ENCODE measurements at regions not wholly inside any gene's neighbourhood (a gene's known extent, or its start where the extent isn't known, plus 50 kb on each side); places are given as distances from the start of the nearest gene placed in this dataset.
"Not testable (repeated sequence)": the region's sequence is repeated elsewhere in the genome, so short reads cannot be mapped to it uniquely, and the experiment has no call there.

- DNase-seq: no peak
Observed at GRCh38 chr1:30450818-30451233, 272.6 kb downstream of the MATN1 start.

GRCh38 chr1:30450148-30450817 lies 273.1 kb downstream of the MATN1 start:
- DNase-seq: no peak

- no peak for DNase-seq
Observed at GRCh38 chr1:30449428-30450147, 273.8 kb downstream of the MATN1 start.

DNA sequence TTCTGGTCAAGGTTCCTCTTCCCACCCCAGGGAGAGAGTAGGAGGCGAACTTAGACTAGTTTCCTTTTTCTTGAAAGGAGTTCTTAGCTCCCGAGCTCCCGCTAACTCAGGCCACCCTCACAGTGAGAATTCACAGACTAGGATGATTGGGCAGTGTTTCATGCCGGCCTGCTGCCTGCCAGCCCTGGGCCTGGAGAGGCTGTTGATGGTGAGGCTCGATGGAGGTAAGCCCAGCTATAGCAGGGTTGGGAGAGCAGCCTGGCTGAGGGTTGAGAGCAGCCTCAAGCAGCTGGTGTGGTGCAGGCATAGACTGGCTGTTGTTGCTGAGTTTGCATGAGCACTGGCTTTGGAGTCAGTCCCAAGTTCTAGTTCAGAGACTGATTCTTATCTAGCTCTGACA lies 274.4 kb downstream of the MATN1 start:
- DNase-seq: no peak

DNA sequence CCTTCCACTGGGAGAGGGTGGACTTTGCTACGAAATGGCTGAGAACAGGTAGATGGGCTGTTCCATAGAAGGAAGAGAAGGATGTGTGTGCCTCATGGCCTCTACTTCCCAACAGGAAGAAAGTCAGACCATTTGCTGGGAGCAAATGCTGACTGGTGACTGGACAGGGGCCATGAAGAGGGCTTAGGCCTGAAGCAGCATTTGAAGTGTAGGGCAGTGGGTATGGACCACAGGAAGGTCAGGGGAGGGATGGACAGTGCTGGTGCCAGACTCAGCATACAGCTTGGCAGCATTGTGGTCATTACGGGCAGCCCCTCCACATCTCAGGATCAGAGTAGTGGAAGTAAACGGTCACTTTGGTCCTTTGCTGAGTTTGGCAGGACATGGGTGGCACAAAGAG lies 275.7 kb downstream of the MATN1 start:
- no peak for DNase-seq

DNA sequence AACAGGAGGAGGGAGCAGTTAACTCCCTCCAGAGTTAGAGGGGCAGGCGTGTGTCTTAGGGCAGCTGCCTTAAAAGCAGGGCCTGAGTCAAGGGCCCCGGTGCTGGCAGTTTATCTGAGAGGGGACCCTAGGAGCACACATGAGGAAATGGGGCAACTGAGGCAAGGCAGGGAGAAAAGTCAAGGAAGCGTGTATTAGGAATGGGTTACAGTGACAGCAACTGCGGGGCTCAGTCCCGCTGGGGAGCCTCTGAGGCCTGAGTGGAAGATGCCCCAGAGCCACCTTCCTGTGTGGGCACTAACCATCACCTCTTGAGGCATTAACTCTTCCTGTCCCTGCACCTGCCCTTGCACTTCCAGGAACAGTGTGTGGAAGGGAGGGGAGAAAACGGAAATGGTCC lies 276.3 kb downstream of the MATN1 start:
- no peak for DNase-seq

GRCh38 chr1:30446508-30446907 lies 276.9 kb downstream of the MATN1 start:
- no peak for DNase-seq

GRCh38 chr1:30446095-30446494 lies 277.3 kb downstream of the MATN1 start:
- DNase-seq: no peak

DNA sequence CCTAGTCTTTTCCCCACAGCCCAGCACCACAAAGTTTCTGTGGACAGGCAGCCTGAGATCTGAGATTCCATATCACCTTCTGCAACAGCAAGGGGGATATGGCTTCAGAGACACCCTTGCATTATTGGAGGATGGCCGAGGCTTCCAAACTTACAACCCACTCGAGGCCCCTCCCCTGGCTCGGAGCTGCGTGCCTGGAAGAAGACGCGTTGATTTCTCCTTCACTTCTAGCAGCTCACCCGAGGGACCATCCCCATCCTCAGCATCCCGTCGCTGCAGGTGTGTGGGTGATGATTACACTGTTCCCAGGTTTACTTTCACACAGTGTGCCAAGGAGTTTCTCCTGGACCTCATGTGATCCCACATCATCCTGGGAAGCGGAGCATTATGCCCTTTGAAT lies 277.9 kb downstream of the MATN1 start:
- no peak for DNase-seq

DNA sequence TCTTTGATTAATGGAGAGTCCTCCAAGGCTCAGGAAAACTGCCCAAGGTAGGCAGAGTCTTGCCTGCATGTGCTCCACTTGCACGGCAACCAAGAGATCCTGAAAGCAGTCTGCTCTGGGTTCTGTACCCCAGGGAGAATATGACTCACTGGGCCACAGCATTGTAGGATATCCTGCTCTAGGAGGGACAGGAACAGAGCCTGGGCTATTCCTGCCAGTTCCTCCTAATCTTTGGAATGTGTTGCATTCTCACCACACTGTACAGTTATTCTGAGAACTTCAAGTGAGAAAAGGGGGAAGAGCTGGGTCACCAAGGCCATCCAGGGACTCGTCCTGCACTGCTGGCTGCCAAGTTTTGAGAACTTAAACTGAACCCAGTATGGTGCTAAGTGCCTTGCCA lies 278.5 kb downstream of the MATN1 start:
- DNase-seq: peak; percentile 22

DNA sequence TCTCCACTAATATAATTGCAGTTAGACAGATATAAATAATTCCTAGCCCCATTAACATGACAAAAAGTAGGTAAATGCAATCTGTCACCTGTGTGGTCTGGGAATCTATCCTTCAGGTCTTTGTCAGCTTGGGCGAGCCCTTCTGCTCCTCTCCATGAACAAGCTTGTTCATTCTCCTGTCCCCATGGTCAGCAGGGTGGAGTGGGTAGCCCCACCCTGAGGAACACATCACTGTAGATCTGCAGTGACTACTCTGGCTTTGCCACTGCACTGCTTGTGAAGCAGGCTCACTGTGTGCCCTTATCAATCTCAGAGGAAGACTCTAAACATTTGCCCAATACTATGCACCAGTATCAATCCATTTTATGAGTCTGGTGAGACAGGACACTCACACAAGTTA lies 279.0 kb downstream of the MATN1 start:
- DNase-seq: no peak

DNA sequence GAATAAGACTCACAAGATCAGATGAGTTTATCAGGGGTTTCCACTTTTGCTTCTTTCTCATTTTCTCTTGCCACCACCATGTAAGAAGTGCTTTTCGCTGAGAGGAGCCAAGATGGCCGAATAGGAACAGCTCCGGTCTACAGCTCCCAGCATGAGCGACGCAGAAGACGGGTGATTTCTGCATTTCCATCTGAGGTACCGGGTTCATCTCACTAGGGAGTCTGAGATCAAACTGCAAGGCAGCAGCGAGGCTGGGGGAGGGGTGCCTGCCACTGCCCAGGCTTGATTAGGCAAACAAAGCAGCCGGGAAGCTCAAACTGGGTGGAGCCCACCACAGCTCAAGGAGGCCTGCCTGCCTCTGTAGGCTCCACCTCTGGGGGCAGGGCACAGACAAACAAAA lies 285.1 kb downstream of the MATN1 start:
- DNase-seq: not testable (repeated sequence)

- DNase-seq: no peak
Observed at GRCh38 chr1:30437059-30437576, 286.3 kb downstream of the MATN1 start.

GRCh38 chr1:30427545-30427944 lies 295.8 kb downstream of the MATN1 start:
- DNase-seq: no peak

- DNase-seq: no peak
Observed at GRCh38 chr1:30425046-30425445, 298.3 kb downstream of the MATN1 start.

- no peak for DNase-seq
Observed at GRCh38 chr1:30423570-30423969, 299.8 kb downstream of the MATN1 start.

DNA sequence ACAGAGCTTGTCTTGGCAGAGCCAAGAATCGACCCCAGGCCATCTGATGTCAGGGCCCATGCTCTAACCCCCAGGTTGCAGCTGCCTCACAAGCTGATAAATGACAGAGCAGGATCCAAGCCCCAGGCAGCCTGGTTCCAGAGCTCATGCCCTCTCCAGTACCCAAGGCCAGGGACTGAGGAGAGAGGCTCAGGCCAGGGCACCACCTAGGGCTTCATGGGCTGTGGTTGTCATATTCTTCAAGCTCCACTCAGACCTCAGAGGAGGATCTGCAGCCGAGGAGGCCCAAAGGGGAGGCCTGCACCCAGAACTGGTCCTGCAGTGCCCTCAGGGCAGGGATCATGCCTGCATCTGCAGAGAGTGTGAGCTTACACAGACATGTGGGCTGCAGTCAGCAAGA lies 301.1 kb downstream of the MATN1 start:
- no peak for DNase-seq

DNA sequence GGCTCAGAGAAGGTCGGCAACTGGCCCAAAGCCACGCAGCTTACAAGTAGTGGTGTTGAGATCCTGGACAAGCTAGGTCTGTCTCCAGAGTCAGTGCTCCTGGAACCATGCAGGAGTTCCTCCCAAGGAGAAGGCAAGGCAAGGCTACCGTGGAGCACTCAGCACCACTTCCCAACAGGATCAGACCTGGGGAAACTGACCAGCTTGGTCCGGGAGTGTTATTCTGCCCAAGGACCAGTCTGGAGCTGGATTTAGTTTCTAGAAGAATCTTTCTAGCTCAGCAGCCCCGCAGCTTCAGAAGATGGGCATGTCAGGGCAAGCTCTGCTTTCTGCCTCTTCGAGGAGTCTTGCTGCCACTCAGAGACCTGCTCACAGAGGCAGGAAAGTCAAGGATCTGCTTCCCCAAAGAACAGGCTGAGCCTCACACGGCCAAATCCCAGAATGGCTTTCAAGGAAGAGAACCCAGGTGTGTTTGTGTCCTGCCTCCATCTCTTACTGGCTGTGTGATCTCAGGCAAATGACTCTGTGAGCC lies 302.8 kb downstream of the MATN1 start:
- DNase-seq: no peak

GRCh38 chr1:30419831-30420230 lies 303.6 kb downstream of the MATN1 start:
- no peak for DNase-seq

- no peak for DNase-seq
Observed at GRCh38 chr1:30418939-30419720, 304.3 kb downstream of the MATN1 start.

DNA sequence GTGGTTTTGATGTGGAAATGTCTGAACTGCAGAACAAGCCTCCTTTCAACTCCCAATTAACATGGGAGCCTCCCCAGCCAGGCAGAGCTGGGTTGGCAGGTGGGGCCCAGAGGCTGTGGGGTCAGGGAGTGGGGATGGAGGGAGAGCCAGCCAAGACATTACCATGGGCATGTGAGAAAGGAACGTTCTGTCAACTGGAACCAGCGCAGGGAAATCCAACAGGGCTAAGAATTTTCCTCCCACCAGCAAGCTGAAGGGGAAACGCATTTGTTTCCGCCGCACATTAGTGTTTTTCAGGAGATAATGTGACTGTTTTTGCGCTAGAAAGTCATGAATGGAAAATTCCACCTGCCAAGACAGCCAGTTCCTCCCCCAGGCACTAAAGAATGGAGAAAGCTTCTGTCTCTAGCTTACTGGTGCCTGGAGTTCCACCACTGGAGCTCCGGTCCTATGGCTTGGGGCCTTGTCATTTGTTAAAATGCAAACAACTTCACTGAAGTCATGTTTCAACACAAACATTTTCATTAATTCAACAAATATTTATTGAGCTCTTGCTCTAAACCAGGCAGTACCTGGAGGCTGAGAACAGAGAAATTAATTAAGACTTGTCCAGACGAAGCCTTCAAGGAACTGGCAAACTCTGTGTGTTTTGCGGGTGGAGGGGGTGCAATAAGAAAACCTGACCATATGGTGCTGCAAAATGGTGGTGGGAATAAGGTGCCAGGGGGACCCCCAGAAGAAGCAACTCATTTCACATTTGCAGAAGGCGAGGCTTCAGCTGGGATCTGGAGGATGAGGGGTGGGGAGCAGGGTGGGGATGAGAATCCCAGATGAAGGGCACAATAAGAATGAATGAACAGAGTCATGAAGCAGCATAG lies 305.1 kb downstream of the MATN1 start:
- DNase-seq: no peak

DNA sequence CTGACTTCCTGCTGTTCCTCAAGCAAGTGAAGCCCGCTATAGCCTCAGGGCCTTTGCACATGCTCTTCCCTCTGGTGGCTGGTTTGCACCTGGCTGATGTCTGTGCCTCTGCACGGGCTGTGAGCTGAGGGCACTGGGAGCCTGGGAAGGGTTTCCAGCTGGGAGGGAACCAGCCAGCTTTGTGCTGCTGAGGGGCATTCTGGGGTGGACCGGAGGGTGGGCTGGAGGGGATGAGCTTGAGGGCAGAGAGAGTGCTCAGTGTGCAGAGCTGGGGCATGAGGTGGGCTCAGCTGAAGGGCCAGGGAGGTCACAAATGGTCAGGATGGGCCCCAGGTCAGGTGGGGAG lies 305.7 kb downstream of the MATN1 start:
- DNase-seq: no peak
